ENCODE measurements at regions not wholly inside any gene's neighbourhood (a gene's known extent, or its start where the extent isn't known, plus 50 kb on each side); places are given as distances from the start of the nearest gene placed in this dataset.

- TF ChIP-seq CTCF (IDR thresholded peaks at IDR 0.05; ENCODE audit: poor library complexity, severe bottlenecking) (no peak), TAF1 (IDR thresholded peaks at IDR 0.05; ENCODE audit: low read depth) (no peak), MXI1 (conservative IDR thresholded peaks at IDR 0.05; ENCODE audit: poor library complexity, severe bottlenecking) (no peak), SMC3 (conservative IDR thresholded peaks at IDR 0.05; ENCODE audit: poor library complexity) (no peak), EZH2 (IDR thresholded peaks at IDR 0.05; ENCODE audit: borderline replicate concordance, insufficient read depth, low read length, poor library complexity, severe bottlenecking) (no peak), EP300 (conservative IDR thresholded peaks at IDR 0.05; ENCODE audit: poor library complexity, severe bottlenecking) (no peak), REST (IDR thresholded peaks at IDR 0.05; ENCODE audit: borderline replicate concordance) (no peak), RAD21 (conservative IDR thresholded peaks at IDR 0.05) (no peak), POLR2AphosphoS5 (IDR thresholded peaks at IDR 0.05) (no peak)
Measured at GRCh38 chr3:166446986-166447385, 609.8 kb upstream of the BCHE start.

Measured in neural cell (in vitro differentiated cells).